Cardiac muscle cell (in vitro differentiated cells and primary cell): ENCODE measurements at regions not wholly inside any gene's neighbourhood (a gene's known extent, or its start where the extent isn't known, plus 50 kb on each side); places are given as distances from the start of the nearest gene placed in this dataset.

ENCODE experiments used
- DNase-seq, 2 donors: peaks; one replicate each; pipeline versions ENCODE4 v3.0.0 to v3.0.0-alpha.2; 2010 to 2017; ENCODE audit warnings: low read depth in 1 of 2, low spot score in 1 of 2
- H3K27ac ChIP-seq: fragments of 200-600 bp; sonication (generic); 2 replicates; pipeline ENCODE4 v1.5.1; 2016
- H3K27me3 ChIP-seq: fragments of 200-600 bp; sonication (generic); 2 replicates; pipeline ENCODE4 v1.6.0; 2016; ENCODE audit warnings: control low read depth
- H3K36me3 ChIP-seq: fragments of 200-600 bp; sonication (generic); 2 replicates; pipeline ENCODE4 v1.5.1; 2016; ENCODE audit warnings: control low read depth
- H3K4me1 ChIP-seq: fragments of 200-600 bp; sonication (generic); 2 replicates; pipeline ENCODE4 v1.8.1; 2017; ENCODE audit warnings: low read depth, mild to moderate bottlenecking, mixed run types
- H3K4me3 ChIP-seq: fragments of 200-600 bp; sonication (generic); 2 replicates; pipeline ENCODE4 v1.5.1; 2016; ENCODE audit warnings: mild to moderate bottlenecking
- H3K9me3 ChIP-seq: fragments of 200-600 bp; sonication (generic); 2 replicates; pipeline ENCODE4 v1.5.1; 2017; ENCODE audit warnings: low read depth, mild to moderate bottlenecking, control low read depth
- TF ChIP-seq, protein P1 (sequence below): IDR thresholded peaks from 2 replicates; pipeline ENCODE4 v1.5.1; 2012; ENCODE audit warnings: low read depth, mild to moderate bottlenecking, low read length

DNA sequence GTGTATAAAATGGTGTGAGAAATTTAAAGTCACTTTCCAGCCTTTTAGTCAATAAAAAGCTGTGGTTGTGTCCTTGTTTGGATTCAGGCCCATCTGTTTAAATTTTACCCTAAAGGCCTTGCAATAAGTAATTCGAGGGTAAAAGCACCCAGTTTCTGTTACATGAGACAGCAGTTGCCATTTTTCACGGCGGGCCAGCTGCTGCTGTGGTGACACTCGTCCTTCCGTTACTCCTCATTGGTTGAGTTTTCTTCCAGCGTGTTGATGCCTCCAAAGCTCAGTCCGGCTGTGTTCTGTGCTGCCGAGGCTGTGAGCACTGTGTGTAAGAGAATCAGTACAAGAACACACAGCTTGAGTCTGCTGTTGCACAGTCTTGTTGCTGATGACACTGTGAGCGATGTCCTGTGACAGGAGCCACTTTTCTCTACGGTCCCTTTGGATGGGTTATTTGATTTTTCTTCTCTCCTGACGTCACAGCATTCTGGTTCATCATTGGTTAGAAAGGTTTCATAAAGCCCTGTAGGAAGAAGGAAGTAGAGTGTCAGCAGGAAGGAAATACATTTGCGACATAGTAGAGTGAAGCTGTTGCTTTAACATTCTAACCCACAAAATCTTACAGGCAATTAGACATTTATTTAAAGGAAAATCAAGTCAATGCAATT, 602.5 kb upstream of the ARGLU1 start:
- Histone ChIP-seq H3K36me3 (no peaks in the 10 kb centered on the region), H3K4me3 (no peak overlapping the region), H3K27me3 (no peaks in the 10 kb centered on the region), H3K27ac (no peak overlapping the region), H3K4me1 (no peaks in the 10 kb centered on the region), H3K9me3 (no peaks in the 10 kb centered on the region)
- DNase-seq: no peak
- TF ChIP-seq, protein P1, sequence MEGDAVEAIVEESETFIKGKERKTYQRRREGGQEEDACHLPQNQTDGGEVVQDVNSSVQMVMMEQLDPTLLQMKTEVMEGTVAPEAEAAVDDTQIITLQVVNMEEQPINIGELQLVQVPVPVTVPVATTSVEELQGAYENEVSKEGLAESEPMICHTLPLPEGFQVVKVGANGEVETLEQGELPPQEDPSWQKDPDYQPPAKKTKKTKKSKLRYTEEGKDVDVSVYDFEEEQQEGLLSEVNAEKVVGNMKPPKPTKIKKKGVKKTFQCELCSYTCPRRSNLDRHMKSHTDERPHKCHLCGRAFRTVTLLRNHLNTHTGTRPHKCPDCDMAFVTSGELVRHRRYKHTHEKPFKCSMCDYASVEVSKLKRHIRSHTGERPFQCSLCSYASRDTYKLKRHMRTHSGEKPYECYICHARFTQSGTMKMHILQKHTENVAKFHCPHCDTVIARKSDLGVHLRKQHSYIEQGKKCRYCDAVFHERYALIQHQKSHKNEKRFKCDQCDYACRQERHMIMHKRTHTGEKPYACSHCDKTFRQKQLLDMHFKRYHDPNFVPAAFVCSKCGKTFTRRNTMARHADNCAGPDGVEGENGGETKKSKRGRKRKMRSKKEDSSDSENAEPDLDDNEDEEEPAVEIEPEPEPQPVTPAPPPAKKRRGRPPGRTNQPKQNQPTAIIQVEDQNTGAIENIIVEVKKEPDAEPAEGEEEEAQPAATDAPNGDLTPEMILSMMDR: no peak

DNA sequence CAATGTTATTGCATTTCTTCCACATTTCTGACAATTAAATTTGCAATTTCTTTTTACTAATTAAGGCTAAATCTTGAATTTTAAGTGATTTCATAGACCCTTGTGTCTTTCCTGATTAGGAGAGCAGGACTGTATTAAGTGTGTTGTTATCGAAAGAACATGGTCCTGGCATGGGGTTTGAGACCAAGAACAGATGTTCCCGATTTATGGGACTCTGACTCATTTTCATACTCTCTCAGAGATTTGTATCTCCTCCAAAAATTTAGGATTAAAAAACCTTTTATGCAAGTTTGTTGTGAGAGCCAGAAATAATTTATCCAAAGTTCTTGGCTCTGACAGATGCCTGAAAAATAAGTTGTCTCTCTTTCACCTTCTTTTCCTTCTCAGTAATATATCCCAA, 589.3 kb upstream of the ARGLU1 start:
- Histone ChIP-seq H3K36me3 (no peaks in the 10 kb centered on the region), H3K27ac (no peak overlapping the region), H3K4me3 (no peak overlapping the region), H3K27me3 (no peaks in the 10 kb centered on the region), H3K4me1 (no peaks in the 10 kb centered on the region), H3K9me3 (no peaks in the 10 kb centered on the region)
- TF ChIP-seq, protein P1: no peak
- no peak for DNase-seq

DNA sequence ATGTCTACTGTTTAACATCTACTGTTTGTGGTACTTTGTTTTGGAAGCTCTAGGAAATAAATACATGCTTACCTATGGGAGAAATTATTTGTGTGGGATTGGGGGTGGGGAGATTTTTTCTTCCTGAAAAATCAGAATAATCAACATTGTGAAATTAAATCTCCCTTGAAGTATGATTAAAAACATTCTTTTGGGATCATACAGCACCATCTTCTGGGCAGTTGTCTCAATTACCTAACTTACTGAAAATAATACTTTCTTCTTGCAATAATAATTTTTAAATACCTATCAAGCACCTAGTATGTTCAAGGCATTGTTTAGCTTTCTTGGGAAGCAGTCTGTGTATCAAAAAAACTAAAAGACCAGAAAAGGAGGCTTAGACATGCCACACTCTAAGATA, 576.5 kb upstream of the ARGLU1 start:
- no peaks in the 10 kb centered on the region for H3K27me3 ChIP-seq
- no peaks in the 10 kb centered on the region for H3K36me3 ChIP-seq
- no peak overlapping the region for H3K4me3 ChIP-seq
- no peaks in the 10 kb centered on the region for H3K9me3 ChIP-seq
- no peak overlapping the region for H3K27ac ChIP-seq
- H3K4me1 ChIP-seq: no peaks in the 10 kb centered on the region
- TF ChIP-seq, protein P1: no peak
- peak in 1 of 2 donors; percentile 22 for DNase-seq

DNA sequence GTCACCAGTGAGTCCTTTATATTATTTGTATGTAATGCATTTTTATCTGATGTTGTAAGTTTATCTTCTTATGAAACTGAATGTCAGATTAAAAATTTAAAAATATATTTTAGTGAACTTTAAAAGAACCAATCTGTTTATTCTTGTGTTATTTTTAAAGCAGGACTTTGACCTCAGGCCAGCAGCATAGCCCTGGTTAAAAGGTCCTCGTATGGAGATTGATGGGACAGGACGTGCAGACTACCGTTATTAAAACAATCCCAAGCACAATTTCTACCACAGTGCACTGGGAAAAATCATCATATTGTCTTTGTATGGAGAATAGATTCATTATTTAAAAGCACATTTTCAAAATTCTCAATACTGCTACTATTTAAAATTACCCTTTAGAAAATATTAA, 573.8 kb upstream of the ARGLU1 start:
- no peak for DNase-seq
- TF ChIP-seq, protein P1: no peak
- no peaks in the 10 kb centered on the region for H3K4me1 ChIP-seq
- H3K27me3 ChIP-seq: no peaks in the 10 kb centered on the region
- H3K9me3 ChIP-seq: no peaks in the 10 kb centered on the region
- H3K4me3 ChIP-seq: no peak overlapping the region
- no peaks in the 10 kb centered on the region for H3K36me3 ChIP-seq
- no peak overlapping the region for H3K27ac ChIP-seq

DNA sequence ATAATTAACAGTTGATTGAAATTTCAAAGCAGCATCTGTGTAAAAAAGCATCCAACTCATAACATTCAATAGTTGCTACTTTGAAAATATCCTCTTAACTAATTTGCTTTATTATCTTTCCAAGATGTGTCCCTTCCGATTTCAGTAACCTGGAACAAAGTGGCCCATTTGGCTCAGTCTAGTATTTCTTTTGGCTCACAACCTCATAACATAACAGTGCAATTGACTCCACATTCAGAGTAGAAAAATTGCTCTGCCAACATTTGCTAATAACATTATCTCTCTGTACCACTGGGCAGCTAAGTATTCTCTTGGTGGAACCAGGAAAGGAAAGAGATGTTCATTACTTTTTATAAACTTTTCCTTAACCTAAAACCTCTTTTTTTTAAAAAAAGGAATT, 571.1 kb upstream of the ARGLU1 start:
- no peaks in the 10 kb centered on the region for H3K36me3 ChIP-seq
- H3K27me3 ChIP-seq: no peaks in the 10 kb centered on the region
- no peak overlapping the region for H3K27ac ChIP-seq
- TF ChIP-seq, protein P1: no peak
- H3K9me3 ChIP-seq: no peaks in the 10 kb centered on the region
- DNase-seq: no peak
- no peaks in the 10 kb centered on the region for H3K4me1 ChIP-seq
- no peak overlapping the region for H3K4me3 ChIP-seq
